PFSK-1 (cell line): ENCODE measurements at regions not wholly inside any gene's neighbourhood (a gene's known extent, or its start where the extent isn't known, plus 50 kb on each side); places are given as distances from the start of the nearest gene placed in this dataset.

Experiments used
- SIN3A ChIP-seq: IDR thresholded peaks from 2 replicates; pipeline ENCODE4 v1.6.1; 2012; ENCODE audit warnings: mild to moderate bottlenecking, low read length, moderate library complexity, borderline replicate concordance; ENCODE audit not compliant: insufficient read depth
- TAF1 ChIP-seq: IDR thresholded peaks from 2 replicates; pipeline ENCODE4 v1.6.1; 2012; ENCODE audit warnings: low read length, control low read depth, borderline replicate concordance; ENCODE audit not compliant: insufficient read depth
- TF ChIP-seq, protein P1 (sequence below), 2 experiments: IDR thresholded peaks; 2 replicates each; pipeline versions ENCODE4 v1.6.1 to v1.8.0; 2011 to 2012; ENCODE audit warnings: low read depth in 2 of 2, low read length in 2 of 2, control low read depth in 1 of 2, inconsistent platforms in 1 of 2, mild to moderate bottlenecking in 1 of 2, moderate library complexity in 1 of 2; ENCODE audit not compliant: insufficient read depth in 1 of 2

DNA sequence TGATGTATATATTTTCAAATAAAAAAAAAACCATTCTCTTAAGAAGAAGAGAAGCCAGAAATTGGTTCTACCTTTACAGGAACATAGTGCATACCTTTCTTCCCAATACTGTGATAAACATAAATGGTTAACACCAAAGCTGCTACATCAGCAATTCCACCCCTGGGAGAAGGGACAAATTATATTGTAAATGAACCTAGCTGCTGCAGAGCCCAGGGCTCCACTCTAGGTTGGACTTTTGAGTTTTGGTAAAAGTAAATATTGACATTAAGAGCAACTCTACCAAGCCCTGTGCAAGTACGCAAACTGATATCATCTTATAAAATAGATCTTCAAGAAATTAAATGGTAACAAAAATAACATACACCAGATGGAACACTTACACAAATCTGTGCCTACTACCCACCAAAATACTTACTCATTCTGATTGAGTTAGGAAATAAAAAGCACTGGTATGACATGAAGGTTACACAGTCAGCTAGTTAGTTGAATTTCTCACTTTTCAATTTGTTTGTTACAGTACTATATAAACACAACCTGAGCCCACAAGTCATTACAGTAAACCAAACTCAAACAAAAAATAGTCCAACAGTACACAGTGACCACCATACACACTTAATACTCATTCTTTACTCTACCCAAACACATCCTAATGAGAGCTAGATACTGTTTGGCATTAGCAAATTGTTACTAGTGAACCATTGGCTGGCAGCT is 223.3 kb upstream of the HEY2 start:
- TF ChIP-seq SIN3A (no peak), TAF1 (no peak)
- TF ChIP-seq, protein P1, sequence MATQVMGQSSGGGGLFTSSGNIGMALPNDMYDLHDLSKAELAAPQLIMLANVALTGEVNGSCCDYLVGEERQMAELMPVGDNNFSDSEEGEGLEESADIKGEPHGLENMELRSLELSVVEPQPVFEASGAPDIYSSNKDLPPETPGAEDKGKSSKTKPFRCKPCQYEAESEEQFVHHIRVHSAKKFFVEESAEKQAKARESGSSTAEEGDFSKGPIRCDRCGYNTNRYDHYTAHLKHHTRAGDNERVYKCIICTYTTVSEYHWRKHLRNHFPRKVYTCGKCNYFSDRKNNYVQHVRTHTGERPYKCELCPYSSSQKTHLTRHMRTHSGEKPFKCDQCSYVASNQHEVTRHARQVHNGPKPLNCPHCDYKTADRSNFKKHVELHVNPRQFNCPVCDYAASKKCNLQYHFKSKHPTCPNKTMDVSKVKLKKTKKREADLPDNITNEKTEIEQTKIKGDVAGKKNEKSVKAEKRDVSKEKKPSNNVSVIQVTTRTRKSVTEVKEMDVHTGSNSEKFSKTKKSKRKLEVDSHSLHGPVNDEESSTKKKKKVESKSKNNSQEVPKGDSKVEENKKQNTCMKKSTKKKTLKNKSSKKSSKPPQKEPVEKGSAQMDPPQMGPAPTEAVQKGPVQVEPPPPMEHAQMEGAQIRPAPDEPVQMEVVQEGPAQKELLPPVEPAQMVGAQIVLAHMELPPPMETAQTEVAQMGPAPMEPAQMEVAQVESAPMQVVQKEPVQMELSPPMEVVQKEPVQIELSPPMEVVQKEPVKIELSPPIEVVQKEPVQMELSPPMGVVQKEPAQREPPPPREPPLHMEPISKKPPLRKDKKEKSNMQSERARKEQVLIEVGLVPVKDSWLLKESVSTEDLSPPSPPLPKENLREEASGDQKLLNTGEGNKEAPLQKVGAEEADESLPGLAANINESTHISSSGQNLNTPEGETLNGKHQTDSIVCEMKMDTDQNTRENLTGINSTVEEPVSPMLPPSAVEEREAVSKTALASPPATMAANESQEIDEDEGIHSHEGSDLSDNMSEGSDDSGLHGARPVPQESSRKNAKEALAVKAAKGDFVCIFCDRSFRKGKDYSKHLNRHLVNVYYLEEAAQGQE (IDR thresholded peaks at IDR 0.05; ENCODE audit: insufficient read depth in 1 of 2, low read depth in 2 of 2, low read length in 2 of 2) = no peak
